NOMO-1 treated with DMSO at 0.1 percent for 48 hours (cell line): ENCODE measurements at regions not wholly inside any gene's neighbourhood (a gene's known extent, or its start where the extent isn't known, plus 50 kb on each side); places are given as distances from the start of the nearest gene placed in this dataset.

ENCODE experiments used
- DNase-seq: peaks from one replicate; lab custom pipeline; 2025; ENCODE audit not compliant: unreplicated experiment; lab: John Stamatoyannopoulos, UW

- no peak for DNase-seq
Observed at GRCh38 chr5:96074870-96075269, 113.2 kb upstream of the ELL2 start.

GRCh38 chr5:96074460-96074859 is 112.8 kb upstream of the ELL2 start:
- no peak for DNase-seq

GRCh38 chr5:96072791-96073165 is 111.1 kb upstream of the ELL2 start:
- no peak for DNase-seq

- no peak for DNase-seq
Observed at GRCh38 chr5:96072138-96072790, 110.6 kb upstream of the ELL2 start.

GRCh38 chr5:96070622-96071225 is 109.1 kb upstream of the ELL2 start:
- peak; percentile 84 for DNase-seq

- DNase-seq = peak; percentile 29
Observed at GRCh38 chr5:96067894-96068614, 106.4 kb upstream of the ELL2 start.

- no peak for DNase-seq
Observed at GRCh38 chr5:96067251-96067650, 105.6 kb upstream of the ELL2 start.

GRCh38 chr5:96066386-96066719 is 104.7 kb upstream of the ELL2 start:
- no peak for DNase-seq

- DNase-seq = no peak
Observed at GRCh38 chr5:96065685-96066385, 104.2 kb upstream of the ELL2 start.

GRCh38 chr5:96064877-96065276 is 103.2 kb upstream of the ELL2 start:
- no peak for DNase-seq

GRCh38 chr5:96062836-96063235 is 101.2 kb upstream of the ELL2 start:
- DNase-seq = no peak

- DNase-seq = no peak
Observed at GRCh38 chr5:96058084-96058483, 96.4 kb upstream of the ELL2 start.

GRCh38 chr5:96054311-96055030 is 92.8 kb upstream of the ELL2 start:
- DNase-seq = no peak

- no peak for DNase-seq
Observed at GRCh38 chr5:96053063-96053735, 91.5 kb upstream of the ELL2 start.

GRCh38 chr5:96052374-96052773 is 90.7 kb upstream of the ELL2 start:
- no peak for DNase-seq

GRCh38 chr5:96051401-96051830 is 89.8 kb upstream of the ELL2 start:
- DNase-seq = no peak

- DNase-seq = no peak
Observed at GRCh38 chr5:96050273-96050880, 88.7 kb upstream of the ELL2 start.

GRCh38 chr5:96049398-96050272 is 88.0 kb upstream of the ELL2 start:
- no peak for DNase-seq

- no peak for DNase-seq
Observed at GRCh38 chr5:96048763-96049162, 87.1 kb upstream of the ELL2 start.
